NCI-H748 (cell line): ENCODE measurements at regions not wholly inside any gene's neighbourhood (a gene's known extent, or its start where the extent isn't known, plus 50 kb on each side); places are given as distances from the start of the nearest gene placed in this dataset.
A peak's percentile ranks its signal among the peaks of the same experiment; 100 is the strongest.
"Not testable (repeated sequence)": the region's sequence is repeated elsewhere in the genome, so short reads cannot be mapped to it uniquely, and the experiment has no call there.

ENCODE experiments used
- DNase-seq: peaks from one replicate; lab custom pipeline; 2025; ENCODE audit not compliant: unreplicated experiment; lab: John Stamatoyannopoulos, UW

DNA sequence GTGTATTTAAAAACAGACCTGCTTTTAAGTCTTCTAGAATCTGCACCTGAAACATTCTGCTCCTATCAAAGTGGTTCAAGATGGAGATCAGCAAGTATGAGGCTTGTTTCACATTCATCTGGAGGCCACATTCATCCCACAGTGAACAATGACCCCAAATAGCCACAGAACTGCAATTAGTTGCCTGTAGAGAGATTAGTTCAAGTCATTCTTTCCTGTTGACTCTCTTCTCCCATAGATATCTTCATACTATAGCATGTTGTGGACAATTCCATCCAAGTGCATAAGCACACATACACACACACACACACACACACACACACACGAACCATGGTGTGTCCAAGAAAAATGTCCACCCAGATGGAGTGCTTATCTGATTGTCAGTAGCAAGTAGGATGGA lies 101.7 kb upstream of the FGGY start:
- DNase-seq = no peak

- DNase-seq = no peak
These were observed 98.3 kb upstream of the FGGY start for GRCh38 chr1:59198564-59198963.

DNA sequence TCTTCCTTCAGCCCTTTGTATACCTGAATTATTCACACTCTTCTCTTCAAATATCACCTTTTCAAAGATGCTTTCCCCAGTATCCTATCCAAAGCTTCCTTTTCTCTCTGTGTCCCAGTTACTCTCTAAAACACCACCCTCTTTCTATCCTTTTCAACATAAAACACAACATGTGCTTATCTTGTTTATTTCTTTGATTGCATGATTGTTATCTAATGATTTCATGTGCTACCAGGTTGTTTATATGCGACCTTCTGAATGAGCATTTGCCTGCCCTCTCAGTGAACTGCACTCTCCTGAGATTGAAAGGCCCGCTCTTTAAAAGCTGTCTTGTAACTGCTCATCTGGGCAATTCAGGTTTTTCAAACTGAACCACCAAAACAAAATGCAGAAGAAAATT lies 97.7 kb upstream of the FGGY start:
- DNase-seq = no peak

DNA sequence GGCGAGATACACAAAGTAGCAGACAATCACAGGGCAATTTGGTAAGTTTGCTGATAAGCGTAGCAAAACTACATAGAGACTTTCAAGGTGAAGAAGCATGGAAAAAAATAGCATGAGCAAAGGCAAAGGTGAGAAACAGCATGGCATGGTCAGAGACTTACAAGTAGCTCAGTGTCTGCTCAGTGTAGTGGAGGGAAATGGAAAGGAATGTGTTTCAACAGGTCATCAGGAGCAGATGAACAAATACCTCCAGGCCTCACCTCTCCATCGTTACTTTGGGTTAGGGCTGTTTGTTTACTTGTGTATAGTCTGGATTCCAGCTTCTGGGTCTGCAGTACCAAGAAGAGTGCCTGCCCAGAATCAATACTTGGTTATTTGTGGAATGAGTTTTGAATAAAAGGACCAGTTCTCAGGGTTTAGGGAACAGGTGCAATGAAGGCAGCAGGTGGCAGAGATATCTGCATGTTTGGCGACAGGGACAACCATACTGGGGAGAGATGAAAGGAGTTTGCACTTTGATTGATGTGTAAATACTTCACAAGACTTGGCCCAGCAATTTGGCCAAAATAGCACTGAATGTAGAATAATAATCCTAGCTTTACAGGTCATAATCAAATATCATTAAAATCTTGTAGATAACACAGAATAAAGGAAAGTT lies 97.0 kb upstream of the FGGY start:
- DNase-seq = peak; percentile 92

- DNase-seq = no peak
These were observed 95.6 kb upstream of the FGGY start for GRCh38 chr1:59201341-59201740.

GRCh38 chr1:59202455-59202854 lies 94.4 kb upstream of the FGGY start:
- no peak for DNase-seq

- DNase-seq = no peak
These were observed 92.9 kb upstream of the FGGY start for GRCh38 chr1:59204001-59204400.

DNA sequence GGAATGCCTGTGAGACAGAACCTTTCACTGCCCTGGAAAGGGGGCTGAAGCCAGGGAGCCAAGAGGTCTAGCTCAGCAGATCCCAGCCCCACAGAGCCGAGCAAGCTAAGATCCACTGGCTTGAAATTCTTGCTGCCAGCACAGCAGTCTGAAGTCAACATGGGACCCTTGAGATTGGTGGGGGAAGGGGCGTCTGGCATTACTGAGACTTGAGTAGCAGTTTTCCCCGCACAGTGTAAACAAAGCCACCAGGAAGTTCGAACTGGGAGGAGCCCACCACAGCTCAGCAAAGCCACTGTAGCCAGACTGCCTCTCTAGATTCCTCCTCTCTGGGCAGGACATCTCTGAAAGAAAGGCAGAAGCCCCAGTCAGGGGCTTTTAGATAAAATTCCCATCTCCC lies 90.3 kb upstream of the FGGY start:
- DNase-seq = not testable (repeated sequence)

DNA sequence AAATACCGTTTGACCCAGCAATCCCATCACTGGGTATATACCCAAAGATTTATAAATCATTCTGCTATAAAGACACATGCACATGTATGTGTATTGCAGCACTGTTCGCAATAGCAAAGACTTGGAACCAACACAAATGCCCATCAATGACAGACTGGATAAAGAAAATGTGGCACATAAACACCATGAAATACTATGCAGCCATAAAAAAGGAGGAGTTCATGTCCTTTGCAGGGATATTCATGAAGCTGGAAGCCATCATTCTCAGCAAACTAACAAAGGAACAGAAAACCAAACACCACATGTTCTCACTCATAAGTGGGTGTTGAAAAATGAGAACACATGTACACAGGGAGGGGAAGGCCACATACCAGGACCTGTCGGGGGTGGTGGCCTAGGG lies 86.5 kb upstream of the FGGY start:
- not testable (repeated sequence) for DNase-seq

- no peak for DNase-seq
These were observed 84.2 kb upstream of the FGGY start for GRCh38 chr1:59212706-59213105.

GRCh38 chr1:59214248-59215208 lies 82.4 kb upstream of the FGGY start:
- peak; percentile 94 for DNase-seq

DNA sequence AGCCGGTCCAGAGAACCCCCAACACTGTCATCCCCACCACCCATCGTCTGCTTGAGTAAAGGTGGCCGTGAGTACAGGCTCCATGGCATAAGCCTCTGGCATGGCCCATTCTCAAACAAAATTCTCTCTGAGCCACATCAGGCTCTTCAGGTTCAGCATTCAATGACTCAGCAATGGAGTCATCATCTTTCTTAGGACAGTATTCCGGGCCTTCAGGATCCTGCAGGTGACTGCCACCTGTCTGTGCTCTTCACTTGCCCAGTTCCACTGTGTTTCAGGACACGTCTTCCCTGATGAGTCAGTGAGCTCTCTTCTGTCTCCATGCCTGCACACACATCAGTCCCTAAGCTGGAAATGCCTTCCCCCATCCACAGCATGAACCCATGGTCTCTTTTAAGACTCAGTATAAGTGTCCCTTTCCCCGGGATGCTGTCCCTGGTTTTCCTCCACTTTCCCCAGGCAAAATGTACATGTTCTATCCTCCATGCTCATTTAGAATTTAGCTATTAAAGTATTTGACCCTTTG lies 81.1 kb upstream of the FGGY start:
- no peak for DNase-seq

DNA sequence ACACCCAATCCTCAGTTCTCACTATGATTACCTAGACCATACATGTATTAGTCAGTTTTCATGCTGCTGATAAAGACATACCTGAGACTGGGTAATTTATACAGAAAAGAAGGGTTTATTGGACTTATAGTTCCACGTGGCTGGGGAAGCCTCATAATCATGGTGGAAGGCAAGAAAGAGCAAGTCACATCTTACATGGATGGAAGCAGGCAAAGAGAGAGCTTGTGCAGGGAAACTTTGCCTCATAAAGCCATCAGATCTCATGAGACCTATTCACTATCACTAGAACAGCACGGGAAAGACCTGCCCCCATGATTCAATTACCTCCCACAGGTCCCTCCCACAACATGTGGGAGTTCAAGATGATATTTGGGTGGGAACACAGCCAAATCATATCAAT lies 79.5 kb upstream of the FGGY start:
- DNase-seq = not testable (repeated sequence)

- no peak for DNase-seq
These were observed 78.2 kb upstream of the FGGY start for GRCh38 chr1:59218521-59219236.

GRCh38 chr1:59219916-59220315 lies 77.0 kb upstream of the FGGY start:
- DNase-seq = no peak

DNA sequence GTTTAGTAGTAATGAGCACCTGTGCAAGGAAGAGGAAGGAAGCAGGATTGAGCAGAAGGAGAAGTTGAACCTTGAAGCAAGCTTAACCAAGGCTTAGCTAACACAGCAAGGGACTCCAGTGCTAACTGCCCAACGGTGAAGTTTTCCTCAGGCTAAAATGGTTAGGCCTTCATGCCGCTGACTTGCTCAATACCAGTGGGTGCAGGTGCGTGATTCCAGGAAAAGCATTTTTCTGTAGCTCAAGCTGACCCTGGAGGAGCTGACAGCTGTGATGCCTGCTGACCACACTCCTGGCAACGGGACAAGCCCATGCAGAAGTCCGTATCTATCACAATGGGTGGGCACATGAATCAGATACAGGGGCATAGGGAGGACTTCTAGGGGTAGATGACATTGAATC lies 76.5 kb upstream of the FGGY start:
- DNase-seq = no peak

DNA sequence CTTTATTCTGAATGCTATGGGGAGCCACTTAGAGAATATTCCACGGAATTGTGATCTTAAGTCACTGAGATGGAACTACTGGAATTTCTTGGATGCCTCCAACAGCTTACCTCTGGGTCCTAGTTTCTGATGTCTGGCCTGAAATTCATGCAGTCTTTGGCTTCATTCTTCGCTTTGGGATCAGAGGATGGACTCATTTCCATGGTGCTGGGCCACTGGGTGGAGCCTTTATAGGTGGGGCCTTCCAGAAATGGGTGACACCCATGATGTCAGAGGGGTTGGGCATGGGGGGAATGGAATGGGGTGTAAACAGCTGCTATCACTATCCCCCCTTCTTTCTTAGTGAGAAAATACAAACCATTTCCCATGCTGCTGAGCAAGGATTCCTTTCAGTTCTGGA lies 73.7 kb upstream of the FGGY start:
- DNase-seq = no peak

GRCh38 chr1:59223989-59224634 lies 72.8 kb upstream of the FGGY start:
- DNase-seq = no peak

DNA sequence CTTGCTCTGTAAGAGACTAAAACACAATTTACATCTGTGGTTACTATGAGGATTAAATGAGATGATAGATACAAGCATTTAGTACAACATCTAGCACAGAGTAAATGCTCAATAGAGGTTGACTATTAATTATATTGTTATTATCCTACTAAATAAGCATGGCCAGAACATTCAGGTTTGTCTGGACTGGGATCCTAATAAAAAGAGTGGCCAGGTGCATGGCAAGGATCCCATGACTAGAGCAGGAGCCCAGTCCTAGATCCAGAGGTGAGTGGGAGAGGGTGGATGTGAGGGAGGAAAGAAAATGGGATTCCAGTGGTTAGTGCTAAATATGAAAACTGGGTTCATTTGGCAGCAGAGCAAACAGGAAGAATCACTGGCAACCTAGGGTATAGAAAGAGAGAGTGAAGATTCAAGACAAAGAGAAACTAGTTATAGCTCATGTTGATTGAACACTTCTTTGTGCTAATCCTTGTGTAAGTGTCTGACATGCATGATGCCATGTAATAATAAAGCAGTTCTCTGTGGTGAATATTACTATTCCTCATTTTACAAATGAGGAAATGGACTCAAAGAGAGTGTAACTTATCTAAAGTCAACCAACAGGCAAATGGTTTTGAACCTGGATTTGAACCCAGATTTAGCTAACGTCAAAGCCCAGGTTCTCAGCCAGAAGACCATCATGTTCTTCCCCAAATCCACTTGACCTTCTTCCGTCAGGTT lies 71.1 kb upstream of the FGGY start:
- DNase-seq = no peak

- DNase-seq = no peak
These were observed 67.8 kb upstream of the FGGY start for GRCh38 chr1:59229138-59229537.
